ENCODE measurements at regions not wholly inside any gene's neighbourhood (a gene's known extent, or its start where the extent isn't known, plus 50 kb on each side); places are given as distances from the start of the nearest gene placed in this dataset.

GRCh38 chr6:48476257-48476656, 365.3 kb upstream of the PTCHD4 start:
- DNase-seq = no peak

DNA sequence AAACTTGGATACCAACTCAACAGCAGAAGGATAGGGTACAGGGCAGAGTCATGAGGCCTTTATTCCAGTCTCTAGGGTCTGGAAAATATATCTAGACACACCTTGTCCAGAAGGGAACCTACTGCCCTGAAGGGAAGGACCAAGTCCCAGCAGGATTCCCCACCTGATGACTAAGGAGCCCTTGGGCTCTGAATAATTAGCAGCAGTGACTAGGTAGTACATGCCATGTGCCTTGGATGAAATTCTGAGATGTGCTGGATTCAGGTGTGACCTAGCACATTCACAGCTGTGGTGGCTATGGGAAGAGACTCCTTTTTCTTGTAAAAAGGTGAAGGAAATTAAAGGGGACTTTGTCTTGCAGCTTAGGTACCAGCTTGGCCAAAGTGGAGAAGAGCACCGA, 364.3 kb upstream of the PTCHD4 start:
- no peak for DNase-seq

GRCh38 chr6:48474830-48475229, 363.8 kb upstream of the PTCHD4 start:
- no peak for DNase-seq

- no peak for DNase-seq
These were observed 363.1 kb upstream of the PTCHD4 start for GRCh38 chr6:48474136-48474535.

DNA sequence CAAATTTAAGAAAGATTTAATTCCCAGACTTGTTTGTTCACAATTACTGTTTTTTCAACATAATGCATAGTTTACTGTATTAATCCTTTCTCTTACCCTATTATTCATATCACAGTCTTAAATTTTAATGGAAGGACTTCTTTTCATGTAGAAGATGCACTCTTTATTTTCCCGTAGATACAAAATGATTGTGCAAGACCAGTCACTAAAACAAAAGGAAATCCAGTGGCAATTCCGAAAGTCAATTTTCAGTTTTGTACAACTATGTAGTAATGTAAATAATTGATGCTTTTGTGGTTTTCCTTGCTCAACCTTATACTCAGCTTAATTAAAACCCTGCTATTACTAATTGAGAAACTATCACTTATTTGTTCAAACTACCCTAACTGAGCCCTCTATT, 361.5 kb upstream of the PTCHD4 start:
- no peak for DNase-seq

GRCh38 chr6:48472091-48472490, 361.1 kb upstream of the PTCHD4 start:
- no peak for DNase-seq

GRCh38 chr6:48471326-48471725, 360.3 kb upstream of the PTCHD4 start:
- DNase-seq = no peak

DNA sequence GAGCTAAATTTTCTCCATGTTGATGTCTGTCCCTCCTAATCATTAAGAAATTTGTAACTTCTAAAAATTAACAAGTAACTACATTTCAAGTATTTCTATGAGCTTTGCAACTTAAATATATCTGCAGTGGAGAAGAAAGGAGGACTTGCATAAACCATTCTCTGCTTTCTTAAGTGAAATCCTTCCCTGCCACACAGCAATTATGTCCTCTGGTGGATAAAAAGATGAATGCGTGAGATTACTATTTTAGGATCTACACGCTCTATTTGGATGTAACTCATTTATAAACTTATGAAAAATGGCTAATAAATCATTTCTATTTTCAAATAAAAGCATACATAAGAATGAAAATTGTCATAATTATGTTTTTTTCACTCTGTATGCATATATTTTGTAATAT, 338.0 kb upstream of the PTCHD4 start:
- no peak for DNase-seq

DNA sequence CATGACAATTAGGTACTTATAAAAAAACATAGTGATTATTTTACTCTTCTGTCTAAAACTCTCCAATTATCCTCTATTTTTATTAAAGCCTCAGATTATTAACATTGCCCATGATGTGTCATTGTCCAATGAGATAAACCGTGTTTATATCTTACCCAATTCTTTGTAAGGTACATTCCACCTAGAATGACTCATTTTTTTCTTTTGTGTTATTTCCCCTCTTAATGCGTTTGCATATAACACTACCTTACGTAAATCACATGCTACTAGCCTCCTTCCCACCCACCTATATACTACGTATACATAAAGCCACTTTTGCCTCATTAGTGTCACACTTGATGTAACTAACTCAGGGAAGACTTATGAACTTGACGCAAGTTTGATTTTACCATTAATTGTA, 336.3 kb upstream of the PTCHD4 start:
- no peak for DNase-seq

GRCh38 chr6:48429610-48430009, 318.6 kb upstream of the PTCHD4 start:
- no peak for DNase-seq

GRCh38 chr6:48429021-48429420, 318.0 kb upstream of the PTCHD4 start:
- DNase-seq = no peak

GRCh38 chr6:48426636-48427035, 315.6 kb upstream of the PTCHD4 start:
- no peak for DNase-seq

DNA sequence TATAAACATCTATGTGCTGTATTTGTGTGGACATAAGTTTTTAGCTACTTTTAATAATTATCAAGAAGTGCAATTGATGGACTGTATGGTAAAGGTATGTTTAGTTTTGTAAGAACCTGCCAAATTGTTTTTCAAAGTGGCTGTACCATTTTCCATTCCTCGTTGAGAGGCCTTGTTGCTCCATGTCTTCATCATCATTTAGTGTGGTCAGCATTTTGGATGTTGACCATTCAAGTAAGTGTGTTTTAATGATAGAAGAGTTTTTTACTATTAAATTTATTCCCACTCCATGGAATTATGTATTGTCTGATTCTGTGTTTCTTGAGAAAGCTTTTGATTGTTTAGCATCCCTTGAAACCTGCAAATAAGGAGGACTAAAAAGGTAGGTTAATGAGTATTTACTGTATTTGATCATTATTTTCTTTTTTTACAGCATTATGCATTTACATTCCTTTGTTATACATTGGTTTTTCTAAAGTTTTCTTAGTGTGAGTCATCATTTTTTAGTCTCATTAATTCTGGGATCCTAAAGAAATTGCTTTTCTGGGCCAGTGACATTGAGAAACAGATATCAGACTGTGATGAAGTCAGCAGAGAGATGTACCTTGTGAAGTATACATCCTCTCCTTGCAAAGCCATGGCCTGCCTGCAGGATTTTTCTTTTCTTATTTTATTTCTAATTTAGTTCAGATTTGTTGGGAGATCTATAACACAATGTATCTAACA, 312.8 kb upstream of the PTCHD4 start:
- no peak for DNase-seq

- DNase-seq = no peak
These were observed 309.0 kb upstream of the PTCHD4 start for GRCh38 chr6:48419992-48420391.

DNA sequence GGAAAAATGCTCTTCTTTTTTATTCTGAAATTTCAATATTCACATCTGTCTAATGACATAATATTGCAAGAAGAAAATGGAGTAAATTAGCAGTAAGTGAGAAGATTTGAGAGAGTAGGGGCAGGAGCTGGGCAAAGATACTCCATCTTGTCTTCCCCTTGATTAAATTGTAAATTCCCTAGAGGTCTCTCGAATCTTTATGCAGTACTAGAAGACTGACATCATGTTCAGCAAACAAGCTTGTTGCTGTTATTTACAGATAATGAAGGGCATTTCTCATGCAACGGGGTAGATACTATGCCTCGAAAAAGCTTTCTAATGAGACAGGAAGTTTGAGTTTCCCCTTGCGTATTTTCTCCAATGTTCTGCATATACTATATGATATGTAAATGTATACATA, 306.9 kb upstream of the PTCHD4 start:
- no peak for DNase-seq

- no peak for DNase-seq
These were observed 301.7 kb upstream of the PTCHD4 start for GRCh38 chr6:48412656-48413055.

- DNase-seq = no peak
These were observed 293.9 kb upstream of the PTCHD4 start for GRCh38 chr6:48404927-48405326.

GRCh38 chr6:48403587-48403986, 292.6 kb upstream of the PTCHD4 start:
- DNase-seq = no peak

- no peak for DNase-seq
These were observed 290.0 kb upstream of the PTCHD4 start for GRCh38 chr6:48401016-48401415.

GRCh38 chr6:48397887-48398286, 286.9 kb upstream of the PTCHD4 start:
- no peak for DNase-seq

DNA sequence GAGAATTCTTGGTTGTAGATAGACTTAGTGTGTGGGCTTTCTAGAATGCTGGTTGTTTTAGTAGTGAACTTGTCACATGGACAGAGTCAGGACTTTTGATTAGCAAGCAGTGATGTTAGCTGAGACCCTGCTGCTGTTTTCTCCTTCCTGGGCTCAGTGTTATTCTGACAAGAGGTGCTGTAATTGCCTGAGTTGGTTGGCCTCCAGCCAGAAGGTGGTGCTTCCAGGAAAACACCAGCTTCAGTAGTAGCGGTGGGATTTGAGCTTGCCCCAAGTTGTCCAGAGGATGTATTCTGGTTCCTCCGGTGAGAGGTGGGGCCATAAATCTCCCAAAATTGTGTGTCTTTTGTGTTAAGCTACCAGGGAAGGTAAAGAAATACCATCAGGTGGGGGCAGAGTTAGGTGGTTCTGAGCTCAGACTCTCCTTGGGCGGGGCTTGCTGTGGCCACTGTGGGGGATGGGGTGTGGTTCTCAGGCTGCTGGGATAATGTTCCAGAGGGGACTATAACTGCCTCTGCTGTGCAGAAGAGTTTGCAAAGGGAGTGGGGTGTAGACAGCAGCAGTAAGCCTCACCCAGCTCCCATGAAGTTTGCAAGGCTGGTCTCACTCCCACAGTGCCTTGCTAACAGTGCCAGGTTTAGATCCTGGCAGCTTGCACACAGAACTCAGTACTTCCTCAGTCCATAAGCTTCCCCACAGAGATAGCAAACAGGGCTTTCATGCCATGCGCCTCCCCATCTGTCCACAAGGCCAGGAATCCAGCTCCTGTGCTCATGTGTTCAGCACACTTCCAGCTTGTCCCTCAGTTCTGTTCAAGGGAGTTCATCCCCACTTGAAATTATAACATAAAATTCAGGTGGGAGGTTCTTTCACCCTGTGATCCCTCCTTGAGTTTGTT, 278.4 kb upstream of the PTCHD4 start:
- DNase-seq = no peak

DNA sequence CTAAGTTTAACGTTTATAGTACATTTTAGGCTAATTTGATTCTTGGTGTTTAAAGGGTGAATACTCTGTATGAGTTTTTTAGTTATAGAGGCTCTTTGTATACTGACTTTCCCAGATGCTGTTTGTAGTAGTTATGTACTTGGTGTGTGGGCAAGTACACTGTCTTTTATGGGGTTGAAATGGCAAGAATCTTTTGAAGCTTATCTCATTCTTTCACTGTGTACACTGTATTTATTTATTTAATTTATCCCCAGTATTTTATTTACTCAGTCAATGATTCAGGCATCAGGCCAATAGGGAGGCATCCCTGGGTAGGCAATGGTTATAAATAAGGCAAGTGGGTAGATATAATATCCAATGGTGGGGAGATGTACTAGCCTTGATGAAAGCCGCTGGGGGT, 277.0 kb upstream of the PTCHD4 start:
- DNase-seq = no peak

DNA sequence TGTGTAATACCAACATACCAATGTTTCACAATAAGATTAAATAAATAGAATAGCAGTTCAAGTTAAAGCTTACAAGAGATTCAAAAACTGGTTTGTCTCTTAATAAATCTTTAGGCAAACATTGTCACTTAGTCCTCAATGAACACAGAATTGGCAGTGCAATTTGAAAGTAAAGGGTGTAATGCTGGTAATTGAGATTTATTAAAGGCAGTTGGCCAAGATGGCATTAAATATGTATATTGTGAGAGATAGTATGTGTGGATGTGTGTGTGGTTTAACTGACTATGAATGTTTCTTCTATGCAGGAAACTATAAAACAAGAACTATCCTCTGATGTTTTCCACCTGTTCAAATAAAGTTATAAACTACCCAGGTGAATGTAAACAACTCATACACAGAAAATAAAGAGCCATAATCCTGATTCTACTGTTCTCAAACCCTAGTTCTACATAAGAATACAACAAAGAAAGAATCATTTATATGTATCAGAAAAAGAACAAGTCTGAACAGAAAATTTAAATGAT, 267.9 kb upstream of the PTCHD4 start:
- no peak for DNase-seq

GRCh38 chr6:48377115-48377514, 266.1 kb upstream of the PTCHD4 start:
- no peak for DNase-seq
